Hepatocyte (in vitro differentiated cells): ENCODE measurements at regions not wholly inside any gene's neighbourhood (a gene's known extent, or its start where the extent isn't known, plus 50 kb on each side); places are given as distances from the start of the nearest gene placed in this dataset.

ENCODE experiments used
- EZH2 ChIP-seq: fragments of 200-600 bp; sonication (generic); IDR thresholded peaks from 2 replicates; pipeline ENCODE4 v1.6.1; 2016; ENCODE audit warnings: antibody characterized with exemption, mild to moderate bottlenecking, borderline replicate concordance
- TF ChIP-seq, protein P1 (sequence below): fragments of 200-600 bp; sonication (generic); IDR thresholded peaks from 2 replicates; pipeline ENCODE4 v1.5.1; 2016; ENCODE audit warnings: antibody characterized with exemption, mild to moderate bottlenecking; ENCODE audit not compliant: poor library complexity

DNA sequence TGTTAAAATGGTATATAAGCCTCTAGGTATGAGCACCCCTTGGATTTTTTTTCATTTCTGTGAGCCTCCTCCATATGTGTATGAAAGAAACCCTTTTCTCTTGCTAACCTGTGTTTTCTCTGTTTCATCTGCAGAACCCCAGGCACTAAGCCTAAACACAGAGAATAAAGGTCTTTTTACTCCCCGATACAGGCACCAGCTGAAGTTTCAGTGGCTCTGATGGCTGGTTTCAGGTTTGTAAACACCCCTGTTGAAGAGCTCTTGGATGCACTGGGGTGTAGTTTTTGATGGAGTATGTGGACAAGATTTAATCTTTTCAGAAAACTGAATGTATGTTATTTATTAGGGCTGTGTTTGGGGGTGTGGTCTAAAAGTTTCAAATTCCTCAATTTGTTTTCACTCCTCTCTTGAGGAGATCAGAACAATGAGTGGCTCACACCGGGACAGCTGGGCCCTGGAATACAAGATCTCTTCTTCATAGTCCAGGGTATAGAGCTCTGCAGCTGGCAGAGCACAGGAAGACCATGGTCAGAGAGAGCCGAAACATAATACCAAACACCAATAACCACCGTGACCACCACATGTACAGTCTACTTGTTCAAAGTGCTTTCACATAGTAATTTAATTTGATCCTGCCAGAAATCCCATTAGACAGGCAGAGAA, 50.2 kb upstream of the VTCN1 start:
- TF ChIP-seq, protein P1, sequence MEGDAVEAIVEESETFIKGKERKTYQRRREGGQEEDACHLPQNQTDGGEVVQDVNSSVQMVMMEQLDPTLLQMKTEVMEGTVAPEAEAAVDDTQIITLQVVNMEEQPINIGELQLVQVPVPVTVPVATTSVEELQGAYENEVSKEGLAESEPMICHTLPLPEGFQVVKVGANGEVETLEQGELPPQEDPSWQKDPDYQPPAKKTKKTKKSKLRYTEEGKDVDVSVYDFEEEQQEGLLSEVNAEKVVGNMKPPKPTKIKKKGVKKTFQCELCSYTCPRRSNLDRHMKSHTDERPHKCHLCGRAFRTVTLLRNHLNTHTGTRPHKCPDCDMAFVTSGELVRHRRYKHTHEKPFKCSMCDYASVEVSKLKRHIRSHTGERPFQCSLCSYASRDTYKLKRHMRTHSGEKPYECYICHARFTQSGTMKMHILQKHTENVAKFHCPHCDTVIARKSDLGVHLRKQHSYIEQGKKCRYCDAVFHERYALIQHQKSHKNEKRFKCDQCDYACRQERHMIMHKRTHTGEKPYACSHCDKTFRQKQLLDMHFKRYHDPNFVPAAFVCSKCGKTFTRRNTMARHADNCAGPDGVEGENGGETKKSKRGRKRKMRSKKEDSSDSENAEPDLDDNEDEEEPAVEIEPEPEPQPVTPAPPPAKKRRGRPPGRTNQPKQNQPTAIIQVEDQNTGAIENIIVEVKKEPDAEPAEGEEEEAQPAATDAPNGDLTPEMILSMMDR, result no peak
- no peak for TF ChIP-seq EZH2
